Neural cell (in vitro differentiated cells): ENCODE measurements at regions not wholly inside any gene's neighbourhood (a gene's known extent, or its start where the extent isn't known, plus 50 kb on each side); places are given as distances from the start of the nearest gene placed in this dataset.

Experiments used
- H2AFZ ChIP-seq: fragments of 200-600, 300-800 bp; sonication (generic), shearing (Covaris generic); 2 replicates; pipeline ENCODE4 v1.6.0; 2014; ENCODE audit warnings: low read depth, mild to moderate bottlenecking, antibody characterized with exemption, low read length, moderate library complexity
- H3F3A ChIP-seq: fragments of 200-600 bp; shearing (Covaris generic); 2 replicates; pipeline ENCODE4 v1.6.1; 2016; ENCODE audit warnings: mild to moderate bottlenecking, moderate library complexity, mixed read lengths, antibody characterized with exemption, low read length; ENCODE audit not compliant: insufficient read depth, poor library complexity, severe bottlenecking
- H3K27ac ChIP-seq: fragments of 200-600, 300-800 bp; sonication (generic), shearing (Covaris generic); 2 replicates; pipeline ENCODE4 v1.5.1; 2014; ENCODE audit warnings: mild to moderate bottlenecking, low read length, moderate library complexity
- H3K27me3 ChIP-seq: fragments of 300-800, 200-600 bp; sonication (generic), shearing (Covaris generic); 2 replicates; pipeline ENCODE4 v1.6.0; 2014; ENCODE audit warnings: mild to moderate bottlenecking, low read depth, low read length, moderate library complexity; ENCODE audit not compliant: insufficient read depth
- H3K36me3 ChIP-seq: fragments of 300-800, 200-600 bp; sonication (generic), shearing (Covaris generic); 2 replicates; pipeline ENCODE4 v1.5.1; 2014; ENCODE audit warnings: mild to moderate bottlenecking, antibody characterized with exemption, low read length, moderate library complexity; ENCODE audit not compliant: insufficient read depth
- H3K4me2 ChIP-seq: fragments of 300-800, 200-600 bp; sonication (generic), shearing (Covaris generic); 2 replicates; pipeline ENCODE4 v1.6.0; 2014; ENCODE audit warnings: mild to moderate bottlenecking, low read length
- H3K4me3 ChIP-seq: fragments of 300-800, 200-600 bp; sonication (generic), shearing (Covaris generic); 2 replicates; pipeline ENCODE4 v1.5.1; 2014; ENCODE audit warnings: mild to moderate bottlenecking, low read length, moderate library complexity
- H3K79me2 ChIP-seq: fragments of 200-600 bp; shearing (Covaris generic); replicated peaks from 2 replicates; pipeline ENCODE4 v1.6.0; 2014; ENCODE audit warnings: mild to moderate bottlenecking, low read length, moderate library complexity; ENCODE audit not compliant: insufficient read depth
- H3K9ac ChIP-seq: fragments of 300-800, 200-600 bp; sonication (generic), shearing (Covaris generic); 2 replicates; pipeline ENCODE4 v1.6.1; 2016; ENCODE audit warnings: mild to moderate bottlenecking, low read length, mixed read lengths
- H3K9me2 ChIP-seq: fragments of 200-600 bp; shearing (Covaris generic); 2 replicates; pipeline ENCODE4 v1.6.1; 2016; ENCODE audit warnings: mild to moderate bottlenecking, low read length, mixed read lengths; ENCODE audit not compliant: insufficient read depth
- H3K9me3 ChIP-seq: fragments of 200-600, 300-800 bp; sonication (generic), shearing (Covaris generic); 2 replicates; pipeline ENCODE4 v1.6.1; 2016; ENCODE audit warnings: mild to moderate bottlenecking, mixed run types, low read length, moderate library complexity, mixed read lengths
- H4K20me1 ChIP-seq: fragments of 200-600 bp; shearing (Covaris generic); 2 replicates; pipeline ENCODE4 v1.6.1; 2016; ENCODE audit warnings: mild to moderate bottlenecking, mixed run types; ENCODE audit not compliant: insufficient read depth
- EP300 ChIP-seq: fragments of 450-650 bp; conservative IDR thresholded peaks from 2 replicates; pipeline ENCODE4 v1.6.1; 2014; ENCODE audit warnings: antibody characterized with exemption, mild to moderate bottlenecking, moderate library complexity; ENCODE audit not compliant: poor library complexity, severe bottlenecking
- EZH2 ChIP-seq: fragments of 200-600, 300-800 bp; shearing (Covaris generic), sonication (generic); IDR thresholded peaks from 2 replicates; pipeline ENCODE4 v1.6.1; 2014; ENCODE audit warnings: antibody characterized with exemption, low read length, borderline replicate concordance, mild to moderate bottlenecking; ENCODE audit not compliant: insufficient read depth, poor library complexity, severe bottlenecking
- MXI1 ChIP-seq: fragments of 450-650 bp; conservative IDR thresholded peaks from 2 replicates; pipeline ENCODE4 v1.6.1; 2014; ENCODE audit warnings: antibody characterized with exemption, mild to moderate bottlenecking; ENCODE audit not compliant: poor library complexity, severe bottlenecking
- POLR2AphosphoS5 ChIP-seq: IDR thresholded peaks from 2 replicates; pipeline ENCODE4 v1.6.1; 2012
- RAD21 ChIP-seq: fragments of 450-650 bp; conservative IDR thresholded peaks from 2 replicates; pipeline ENCODE4 v1.6.1; 2014; ENCODE audit warnings: antibody characterized with exemption, mild to moderate bottlenecking, moderate library complexity
- SMC3 ChIP-seq: fragments of 450-650 bp; conservative IDR thresholded peaks from 2 replicates; pipeline ENCODE4 v1.6.1; 2014; ENCODE audit warnings: antibody characterized with exemption, mild to moderate bottlenecking, moderate library complexity; ENCODE audit not compliant: poor library complexity
- TAF1 ChIP-seq: IDR thresholded peaks from 2 replicates; pipeline ENCODE4 v1.6.1; 2012; ENCODE audit warnings: low read depth
- TF ChIP-seq, protein P1 (sequence below): fragments of 450-650 bp; IDR thresholded peaks from 2 replicates; pipeline ENCODE4 v1.5.1; 2014; ENCODE audit warnings: antibody characterized with exemption, mild to moderate bottlenecking, moderate library complexity; ENCODE audit not compliant: poor library complexity, severe bottlenecking
- TF ChIP-seq, protein P2 (sequence below): IDR thresholded peaks from 2 replicates; pipeline ENCODE4 v1.6.1; 2012; ENCODE audit warnings: borderline replicate concordance

DNA sequence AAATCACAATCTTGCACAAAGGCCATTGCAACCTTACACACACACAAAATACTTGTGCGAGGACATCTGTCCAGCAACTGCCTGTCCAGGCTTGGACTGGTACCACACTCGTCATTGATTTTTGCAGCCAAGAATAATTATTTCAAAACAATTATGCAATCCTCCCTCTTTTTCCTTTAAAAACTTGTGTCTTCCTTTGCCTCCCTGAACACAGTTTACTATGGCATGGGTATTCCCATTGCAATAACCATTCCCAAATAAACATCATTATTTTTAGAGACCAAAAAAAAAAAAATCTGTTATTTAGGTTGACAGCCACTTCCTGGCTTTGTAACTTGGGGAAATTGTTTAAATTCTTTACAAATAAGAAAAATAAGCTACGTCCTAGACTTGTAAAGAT, 54.0 kb downstream of the C11orf91 start:
- Histone ChIP-seq H3K36me3 (peaks cover 4% of the 10 kb centered on the region), H2AFZ (no peak overlapping the region), H3K4me2 (no peak overlapping the region), H3K4me3 (no peak overlapping the region), H3F3A (no peaks in the 10 kb centered on the region), H3K9me2 (no peaks in the 10 kb centered on the region), H3K27ac (no peak overlapping the region), H4K20me1 (no peaks in the 10 kb centered on the region), H3K9me3 (no peaks in the 10 kb centered on the region), H3K27me3 (no peaks in the 10 kb centered on the region), H3K79me2 (no peaks in the 10 kb centered on the region), H3K9ac (no peak overlapping the region)
- TF ChIP-seq POLR2AphosphoS5 (no peak), SMC3 (no peak), EZH2 (no peak), TAF1 (no peak), EP300 (no peak), RAD21 (no peak), MXI1 (no peak)
- TF ChIP-seq, protein P1, sequence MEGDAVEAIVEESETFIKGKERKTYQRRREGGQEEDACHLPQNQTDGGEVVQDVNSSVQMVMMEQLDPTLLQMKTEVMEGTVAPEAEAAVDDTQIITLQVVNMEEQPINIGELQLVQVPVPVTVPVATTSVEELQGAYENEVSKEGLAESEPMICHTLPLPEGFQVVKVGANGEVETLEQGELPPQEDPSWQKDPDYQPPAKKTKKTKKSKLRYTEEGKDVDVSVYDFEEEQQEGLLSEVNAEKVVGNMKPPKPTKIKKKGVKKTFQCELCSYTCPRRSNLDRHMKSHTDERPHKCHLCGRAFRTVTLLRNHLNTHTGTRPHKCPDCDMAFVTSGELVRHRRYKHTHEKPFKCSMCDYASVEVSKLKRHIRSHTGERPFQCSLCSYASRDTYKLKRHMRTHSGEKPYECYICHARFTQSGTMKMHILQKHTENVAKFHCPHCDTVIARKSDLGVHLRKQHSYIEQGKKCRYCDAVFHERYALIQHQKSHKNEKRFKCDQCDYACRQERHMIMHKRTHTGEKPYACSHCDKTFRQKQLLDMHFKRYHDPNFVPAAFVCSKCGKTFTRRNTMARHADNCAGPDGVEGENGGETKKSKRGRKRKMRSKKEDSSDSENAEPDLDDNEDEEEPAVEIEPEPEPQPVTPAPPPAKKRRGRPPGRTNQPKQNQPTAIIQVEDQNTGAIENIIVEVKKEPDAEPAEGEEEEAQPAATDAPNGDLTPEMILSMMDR: no peak
- TF ChIP-seq, protein P2, sequence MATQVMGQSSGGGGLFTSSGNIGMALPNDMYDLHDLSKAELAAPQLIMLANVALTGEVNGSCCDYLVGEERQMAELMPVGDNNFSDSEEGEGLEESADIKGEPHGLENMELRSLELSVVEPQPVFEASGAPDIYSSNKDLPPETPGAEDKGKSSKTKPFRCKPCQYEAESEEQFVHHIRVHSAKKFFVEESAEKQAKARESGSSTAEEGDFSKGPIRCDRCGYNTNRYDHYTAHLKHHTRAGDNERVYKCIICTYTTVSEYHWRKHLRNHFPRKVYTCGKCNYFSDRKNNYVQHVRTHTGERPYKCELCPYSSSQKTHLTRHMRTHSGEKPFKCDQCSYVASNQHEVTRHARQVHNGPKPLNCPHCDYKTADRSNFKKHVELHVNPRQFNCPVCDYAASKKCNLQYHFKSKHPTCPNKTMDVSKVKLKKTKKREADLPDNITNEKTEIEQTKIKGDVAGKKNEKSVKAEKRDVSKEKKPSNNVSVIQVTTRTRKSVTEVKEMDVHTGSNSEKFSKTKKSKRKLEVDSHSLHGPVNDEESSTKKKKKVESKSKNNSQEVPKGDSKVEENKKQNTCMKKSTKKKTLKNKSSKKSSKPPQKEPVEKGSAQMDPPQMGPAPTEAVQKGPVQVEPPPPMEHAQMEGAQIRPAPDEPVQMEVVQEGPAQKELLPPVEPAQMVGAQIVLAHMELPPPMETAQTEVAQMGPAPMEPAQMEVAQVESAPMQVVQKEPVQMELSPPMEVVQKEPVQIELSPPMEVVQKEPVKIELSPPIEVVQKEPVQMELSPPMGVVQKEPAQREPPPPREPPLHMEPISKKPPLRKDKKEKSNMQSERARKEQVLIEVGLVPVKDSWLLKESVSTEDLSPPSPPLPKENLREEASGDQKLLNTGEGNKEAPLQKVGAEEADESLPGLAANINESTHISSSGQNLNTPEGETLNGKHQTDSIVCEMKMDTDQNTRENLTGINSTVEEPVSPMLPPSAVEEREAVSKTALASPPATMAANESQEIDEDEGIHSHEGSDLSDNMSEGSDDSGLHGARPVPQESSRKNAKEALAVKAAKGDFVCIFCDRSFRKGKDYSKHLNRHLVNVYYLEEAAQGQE: no peak

GRCh38 chr11:33646168-33646567, 54.5 kb downstream of the C11orf91 start:
- Histone ChIP-seq H3K4me3 (no peak overlapping the region), H3K4me2 (no peak overlapping the region), H3K27me3 (no peaks in the 10 kb centered on the region), H3K36me3 (peaks cover 4% of the 10 kb centered on the region), H3K9ac (no peak overlapping the region), H4K20me1 (no peaks in the 10 kb centered on the region), H3K9me2 (no peaks in the 10 kb centered on the region), H3F3A (no peaks in the 10 kb centered on the region), H3K27ac (no peak overlapping the region), H2AFZ (no peak overlapping the region), H3K79me2 (no peaks in the 10 kb centered on the region), H3K9me3 (no peaks in the 10 kb centered on the region)
- TF ChIP-seq, protein P1: no peak
- TF ChIP-seq EP300: no peak
- TF ChIP-seq, protein P2: no peak
